HCT116 (cell line): ENCODE measurements at regions not wholly inside any gene's neighbourhood (a gene's known extent, or its start where the extent isn't known, plus 50 kb on each side); places are given as distances from the start of the nearest gene placed in this dataset.

ENCODE experiments used
- ATAC-seq: fragments of 200-7000 bp; cut with Tn5 transposase; 2 replicates; pipeline ENCODE4 v1.9.1; 2020; ENCODE audit warnings: mild to moderate bottlenecking, moderate library complexity
- BruUV-seq: library from RNA; stranded (reverse); fragments of 400-500 nt; replicated peaks from 2 replicates; lab custom pipeline; 2021; lab: Mats Ljungman, UMichigan
- CTCF ChIA-PET: fragments of 300-600 bp; sonication (Branson Sonifier 250); formaldehyde crosslinking; loops from one replicate; lab custom pipeline; 2021; ENCODE audit warnings: antibody characterized with exemption; lab: Charles Lee
- POLR2A ChIA-PET: fragments of 300-600, 350-600 bp; sonication (Branson Sonifier 250); formaldehyde crosslinking; loops from one replicate; lab custom pipeline; 2021; ENCODE audit warnings: antibody characterized with exemption; lab: Charles Lee
- RAD21 ChIA-PET, 2 experiments: fragments of 300-600 bp; sonication (Branson Sonifier 250); formaldehyde crosslinking; loops; one replicate each; lab custom pipeline; 2023; ENCODE audit warnings: low total read pairs in 2 of 2; ENCODE audit not compliant: uncharacterized antibody in 2 of 2, unreplicated experiment in 2 of 2, low non-redundant PET in 1 of 2; lab: Charles Lee
- DNase-seq: peaks from one replicate; pipeline ENCODE4 v3.0.0-alpha.2; 2010; ENCODE audit warnings: low read depth, low spot score
- H2AFZ ChIP-seq: fragments of 200-600 bp; shearing (Covaris generic), sonication (generic); 2 replicates; pipeline ENCODE4 v1.6.1; 2017; ENCODE audit warnings: low read depth, mixed run types, mixed read lengths, antibody characterized with exemption, low read length; ENCODE audit not compliant: poor library complexity, severe bottlenecking
- H3K27ac ChIP-seq: 2 replicates; pipeline ENCODE4 v1.5.1; 2012; ENCODE audit warnings: low read depth, low read length
- H3K27me3 ChIP-seq: fragments of 200-600 bp; sonication (generic); 2 replicates; pipeline ENCODE4 v1.6.1; 2016; ENCODE audit warnings: mixed run types, low read length, mixed read lengths; ENCODE audit not compliant: insufficient read depth
- H3K36me3 ChIP-seq, 2 experiments: fragments of 200-500 bp in 1 of 2; fragments of 200-600 bp in 1 of 2; sonication (Bioruptor generic) in 1 of 2; sonication (generic) in 1 of 2; 2 replicates each; pipeline versions ENCODE4 v1.5.1 to v1.6.1; 2014 to 2016; ENCODE audit warnings: low read length in 2 of 2, inconsistent platforms in 1 of 2, mixed read lengths in 1 of 2, mixed run types in 1 of 2; ENCODE audit not compliant: insufficient read depth in 2 of 2, control insufficient read depth in 1 of 2
- H3K4me1 ChIP-seq, 2 experiments: fragments of 200-600 bp in 1 of 2; sonication (generic) in 1 of 2; 2 replicates each; pipeline versions ENCODE4 v1.5.1 to v1.6.1; 2012 to 2017; ENCODE audit warnings: low read length in 2 of 2, inconsistent platforms in 1 of 2, mild to moderate bottlenecking in 1 of 2, mixed read lengths in 1 of 2, mixed run types in 1 of 2, moderate library complexity in 1 of 2; ENCODE audit not compliant: insufficient read depth in 2 of 2, control insufficient read depth in 1 of 2
- H3K4me2 ChIP-seq: fragments of 200-600 bp; sonication (generic); 2 replicates; pipeline ENCODE4 v1.6.1; 2017; ENCODE audit warnings: mixed run types, low read length, mixed read lengths
- H3K4me3 ChIP-seq, 2 experiments: fragments of 200-600 bp in 1 of 2; sonication (generic) in 1 of 2; replicated peaks in 1 of 2; 2 replicates each; pipeline ENCODE4 v1.5.1; 2011 to 2016; ENCODE audit warnings: low read length in 2 of 2, control low read depth in 1 of 2, low read depth in 1 of 2, mild to moderate bottlenecking in 1 of 2, mixed read lengths in 1 of 2, mixed run types in 1 of 2
- H3K79me2 ChIP-seq: fragments of 200-600 bp; sonication (generic); 2 replicates; pipeline ENCODE4 v1.6.1; 2017; ENCODE audit warnings: mild to moderate bottlenecking, mixed run types, low read length, moderate library complexity, mixed read lengths; ENCODE audit not compliant: insufficient read depth
- H3K9ac ChIP-seq: fragments of 200-600 bp; sonication (generic); 2 replicates; pipeline ENCODE4 v1.6.1; 2016; ENCODE audit warnings: low read length, mixed read lengths
- H3K9me2 ChIP-seq: fragments of 200-600 bp; sonication (generic), shearing (Covaris generic); 2 replicates; pipeline ENCODE4 v1.6.1; 2017; ENCODE audit warnings: mixed run types, mild to moderate bottlenecking, moderate library complexity; ENCODE audit not compliant: insufficient read depth
- H3K9me3 ChIP-seq, 2 experiments: fragments of 200-500 bp in 1 of 2; fragments of 200-600 bp in 1 of 2; sonication (Bioruptor generic) in 1 of 2; sonication (generic) in 1 of 2; 2 replicates each; pipeline ENCODE4 v1.6.1; 2014 to 2017; ENCODE audit warnings: low read length in 2 of 2, mixed read lengths in 2 of 2, inconsistent platforms in 1 of 2, low read depth in 1 of 2, mild to moderate bottlenecking in 1 of 2, mixed run types in 1 of 2, moderate library complexity in 1 of 2; ENCODE audit not compliant: control insufficient read depth in 1 of 2, insufficient read depth in 1 of 2
- H4K20me1 ChIP-seq: fragments of 200-600 bp; sonication (generic), shearing (Covaris generic); 2 replicates; pipeline ENCODE4 v1.6.1; 2017; ENCODE audit warnings: mixed run types, mild to moderate bottlenecking, moderate library complexity; ENCODE audit not compliant: insufficient read depth
- CBX3 ChIP-seq: IDR thresholded peaks from 2 replicates; pipeline ENCODE4 v1.6.1; 2012; ENCODE audit warnings: low read depth
- CEBPB ChIP-seq: IDR thresholded peaks from 2 replicates; pipeline ENCODE4 v1.6.1; 2012; ENCODE audit warnings: low read depth
- EGR1 ChIP-seq: IDR thresholded peaks from 2 replicates; pipeline ENCODE4 v1.6.1; 2012; ENCODE audit warnings: low read depth
- EZH2 ChIP-seq: fragments of 200-600 bp; sonication (generic); IDR thresholded peaks from 2 replicates; pipeline ENCODE4 v1.6.1; 2017; ENCODE audit warnings: antibody characterized with exemption, mixed run types
- FOSL1 ChIP-seq: IDR thresholded peaks from 2 replicates; pipeline ENCODE4 v1.6.1; 2012; ENCODE audit warnings: low read depth
- JUND ChIP-seq: IDR thresholded peaks from 2 replicates; pipeline ENCODE4 v1.6.1; 2012
- POLR2A ChIP-seq: IDR thresholded peaks from 2 replicates; pipeline ENCODE4 v1.7.0; 2011; ENCODE audit warnings: borderline replicate concordance; ENCODE audit not compliant: insufficient read depth, insufficient read length; ENCODE audit errors: extremely low read depth
- POLR2AphosphoS5 ChIP-seq: IDR thresholded peaks from 2 replicates; pipeline ENCODE4 v1.6.1; 2011; ENCODE audit warnings: mild to moderate bottlenecking, low read depth, low read length, moderate library complexity
- RAD21 ChIP-seq: IDR thresholded peaks from 2 replicates; pipeline ENCODE4 v1.6.1; 2012; ENCODE audit warnings: low read depth, mild to moderate bottlenecking
- SIN3A ChIP-seq: IDR thresholded peaks from 2 replicates; pipeline ENCODE4 v1.6.1; 2012; ENCODE audit warnings: low read depth
- SP1 ChIP-seq: IDR thresholded peaks from 2 replicates; pipeline ENCODE4 v1.6.1; 2012; ENCODE audit warnings: low read depth
- SRF ChIP-seq: IDR thresholded peaks from 2 replicates; pipeline ENCODE4 v1.6.1; 2012; ENCODE audit warnings: low read depth
- TCF7L2 ChIP-seq: IDR thresholded peaks from 2 replicates; pipeline ENCODE4 v1.7.0; 2011; ENCODE audit warnings: borderline replicate concordance, inconsistent platforms; ENCODE audit not compliant: insufficient read depth, insufficient read length; ENCODE audit errors: extremely low read depth
- ZFX ChIP-seq: fragments of 450-650 bp; IDR thresholded peaks from 2 replicates; pipeline ENCODE4 v1.6.1; 2017
- ZNF274 ChIP-seq: fragments of 200-500 bp; sonication (Bioruptor generic); IDR thresholded peaks from 2 replicates; pipeline ENCODE4 v1.6.1; 2014; ENCODE audit warnings: mild to moderate bottlenecking, low read depth, low read length, inconsistent platforms
- intact Hi-C: fragments of 100-400 bp; cut with micrococcal nuclease; formaldehyde crosslinking; loops from 2 replicates; pipeline ENCODE4 v1.10.0; 2022
- TF ChIP-seq, protein P1 (sequence below): IDR thresholded peaks from 2 replicates; pipeline ENCODE4 v1.6.1; 2012
- TF ChIP-seq, protein P2 (sequence below), 3 experiments: fragments of 200-600 bp in 1 of 3; sonication (generic) in 1 of 3; IDR thresholded peaks in 2 of 3; conservative IDR thresholded peaks in 1 of 3; 2 replicates each; pipeline ENCODE4 v1.5.1; 2012 to 2017; ENCODE audit warnings: low read depth in 2 of 3, low read length in 2 of 3, antibody characterized with exemption in 1 of 3, borderline replicate concordance in 1 of 3, control low read depth in 1 of 3, mild to moderate bottlenecking in 1 of 3, mixed read lengths in 1 of 3, mixed run types in 1 of 3, moderate library complexity in 1 of 3; ENCODE audit not compliant: insufficient read depth in 1 of 3
- TF ChIP-seq, protein P3 (sequence below): IDR thresholded peaks from 2 replicates; pipeline ENCODE4 v1.6.1; 2012
- TF ChIP-seq, protein P4 (sequence below): IDR thresholded peaks from 2 replicates; pipeline ENCODE4 v1.6.1; 2011; ENCODE audit warnings: mild to moderate bottlenecking, low read length, moderate library complexity; ENCODE audit not compliant: insufficient replicate concordance; ENCODE audit errors: extremely low read depth

DNA sequence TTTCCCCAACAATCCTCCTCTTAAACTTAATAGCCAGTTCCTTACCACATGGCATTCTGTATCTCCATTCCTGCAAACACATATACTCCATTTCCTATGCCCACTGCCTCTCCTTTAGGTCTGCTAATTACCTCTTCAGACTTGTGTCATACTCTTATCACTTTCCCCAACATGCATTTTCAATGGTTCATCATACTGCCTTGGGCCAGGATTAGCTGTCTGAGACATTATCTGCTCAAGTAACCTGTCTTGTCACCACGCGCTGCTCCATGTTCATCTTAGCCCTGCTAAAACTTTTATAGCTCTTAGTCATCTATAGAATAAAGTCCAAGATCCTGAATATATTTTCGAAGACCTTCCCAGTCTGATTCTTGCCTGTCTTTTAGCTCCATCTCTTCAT is 224.1 kb upstream of the GK2 start (continued):
- TF ChIP-seq, protein P1, sequence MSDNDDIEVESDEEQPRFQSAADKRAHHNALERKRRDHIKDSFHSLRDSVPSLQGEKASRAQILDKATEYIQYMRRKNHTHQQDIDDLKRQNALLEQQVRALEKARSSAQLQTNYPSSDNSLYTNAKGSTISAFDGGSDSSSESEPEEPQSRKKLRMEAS: no peak
- TF ChIP-seq SP1: no peak
- TF ChIP-seq CEBPB: no peak
- TF ChIP-seq, protein P2, sequence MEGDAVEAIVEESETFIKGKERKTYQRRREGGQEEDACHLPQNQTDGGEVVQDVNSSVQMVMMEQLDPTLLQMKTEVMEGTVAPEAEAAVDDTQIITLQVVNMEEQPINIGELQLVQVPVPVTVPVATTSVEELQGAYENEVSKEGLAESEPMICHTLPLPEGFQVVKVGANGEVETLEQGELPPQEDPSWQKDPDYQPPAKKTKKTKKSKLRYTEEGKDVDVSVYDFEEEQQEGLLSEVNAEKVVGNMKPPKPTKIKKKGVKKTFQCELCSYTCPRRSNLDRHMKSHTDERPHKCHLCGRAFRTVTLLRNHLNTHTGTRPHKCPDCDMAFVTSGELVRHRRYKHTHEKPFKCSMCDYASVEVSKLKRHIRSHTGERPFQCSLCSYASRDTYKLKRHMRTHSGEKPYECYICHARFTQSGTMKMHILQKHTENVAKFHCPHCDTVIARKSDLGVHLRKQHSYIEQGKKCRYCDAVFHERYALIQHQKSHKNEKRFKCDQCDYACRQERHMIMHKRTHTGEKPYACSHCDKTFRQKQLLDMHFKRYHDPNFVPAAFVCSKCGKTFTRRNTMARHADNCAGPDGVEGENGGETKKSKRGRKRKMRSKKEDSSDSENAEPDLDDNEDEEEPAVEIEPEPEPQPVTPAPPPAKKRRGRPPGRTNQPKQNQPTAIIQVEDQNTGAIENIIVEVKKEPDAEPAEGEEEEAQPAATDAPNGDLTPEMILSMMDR (IDR thresholded peaks at IDR 0.05 in 2 of 3, conservative IDR thresholded peaks at IDR 0.05 in 1 of 3; ENCODE audit: borderline replicate concordance in 1 of 3, insufficient read depth in 1 of 3, low read depth in 2 of 3, low read length in 2 of 3): no peak
- no peak for TF ChIP-seq CBX3
- no peak for TF ChIP-seq POLR2AphosphoS5
- no peak for TF ChIP-seq TCF7L2

DNA sequence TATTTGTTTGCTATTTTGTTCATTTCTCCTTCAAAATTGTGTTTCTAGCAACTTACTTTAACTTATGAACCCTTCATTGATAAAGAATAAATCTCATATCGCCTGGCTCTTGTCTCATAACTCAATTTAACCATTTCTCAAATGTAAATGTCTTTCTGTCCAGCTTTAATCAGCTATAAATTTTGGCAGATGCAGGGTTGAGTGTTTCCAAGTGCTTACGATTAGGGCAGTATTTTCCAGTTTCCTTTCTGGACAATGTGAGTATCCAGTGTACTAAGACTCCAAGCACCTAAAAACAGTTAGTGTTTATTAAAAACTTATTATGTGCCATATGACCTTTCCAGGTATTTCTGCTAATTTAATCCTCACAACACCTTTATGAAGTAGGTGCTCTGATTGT is 218.6 kb upstream of the GK2 start:
- ATAC-seq (no peak), DNase-seq (no peak)
- no peaks in the 10 kb centered on the region for H3K9me2 ChIP-seq
- peaks cover 43% of the 10 kb centered on the region for H3K27me3 ChIP-seq
- no peak overlapping the region for H3K4me2 ChIP-seq
- H3K27ac ChIP-seq: no peak overlapping the region
- H3K79me2 ChIP-seq: no peaks in the 10 kb centered on the region
- no TSS peak for BruUV-seq
- no peak overlapping the region for H2AFZ ChIP-seq
- H3K4me3 ChIP-seq: no peak overlapping the region
- POLR2A ChIA-PET: no interaction called here
- RAD21 ChIA-PET: no interaction called here
- H3K36me3 ChIP-seq: no peaks in the 10 kb centered on the region
- CTCF ChIA-PET: no interaction called here
- intact Hi-C loops: no loop called here
- no peaks in the 10 kb centered on the region for H3K4me1 ChIP-seq
- H3K9ac ChIP-seq: no peak overlapping the region
- no peaks in the 10 kb centered on the region for H4K20me1 ChIP-seq
- H3K9me3 ChIP-seq: no peaks in the 10 kb centered on the region
- TF ChIP-seq SRF (no peak), JUND (no peak), SP1 (no peak), FOSL1 (no peak), ZNF274 (no peak), RAD21 (no peak), SIN3A (no peak), EZH2 (no peak), POLR2AphosphoS5 (no peak), EGR1 (no peak), POLR2A (no peak), ZFX (no peak)
- TF ChIP-seq, protein P2 (IDR thresholded peaks at IDR 0.05 in 2 of 3, conservative IDR thresholded peaks at IDR 0.05 in 1 of 3; ENCODE audit: borderline replicate concordance in 1 of 3, insufficient read depth in 1 of 3, low read depth in 2 of 3, low read length in 2 of 3): no peak
- TF ChIP-seq, protein P3, sequence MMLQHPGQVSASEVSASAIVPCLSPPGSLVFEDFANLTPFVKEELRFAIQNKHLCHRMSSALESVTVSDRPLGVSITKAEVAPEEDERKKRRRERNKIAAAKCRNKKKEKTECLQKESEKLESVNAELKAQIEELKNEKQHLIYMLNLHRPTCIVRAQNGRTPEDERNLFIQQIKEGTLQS: no peak
- TF ChIP-seq, protein P1: no peak
- TF ChIP-seq, protein P4, sequence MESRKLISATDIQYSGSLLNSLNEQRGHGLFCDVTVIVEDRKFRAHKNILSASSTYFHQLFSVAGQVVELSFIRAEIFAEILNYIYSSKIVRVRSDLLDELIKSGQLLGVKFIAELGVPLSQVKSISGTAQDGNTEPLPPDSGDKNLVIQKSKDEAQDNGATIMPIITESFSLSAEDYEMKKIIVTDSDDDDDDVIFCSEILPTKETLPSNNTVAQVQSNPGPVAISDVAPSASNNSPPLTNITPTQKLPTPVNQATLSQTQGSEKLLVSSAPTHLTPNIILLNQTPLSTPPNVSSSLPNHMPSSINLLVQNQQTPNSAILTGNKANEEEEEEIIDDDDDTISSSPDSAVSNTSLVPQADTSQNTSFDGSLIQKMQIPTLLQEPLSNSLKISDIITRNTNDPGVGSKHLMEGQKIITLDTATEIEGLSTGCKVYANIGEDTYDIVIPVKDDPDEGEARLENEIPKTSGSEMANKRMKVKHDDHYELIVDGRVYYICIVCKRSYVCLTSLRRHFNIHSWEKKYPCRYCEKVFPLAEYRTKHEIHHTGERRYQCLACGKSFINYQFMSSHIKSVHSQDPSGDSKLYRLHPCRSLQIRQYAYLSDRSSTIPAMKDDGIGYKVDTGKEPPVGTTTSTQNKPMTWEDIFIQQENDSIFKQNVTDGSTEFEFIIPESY: no peak
